Transverse colon (tissue), 4 donors: ENCODE measurements at regions not wholly inside any gene's neighbourhood (a gene's known extent, or its start where the extent isn't known, plus 50 kb on each side); places are given as distances from the start of the nearest gene placed in this dataset.

Source experiments
- DNase-seq: peaks from one replicate; pipeline ENCODE4 v3.0.0-alpha.2; 2019
- H3K27ac ChIP-seq, 4 donors: fragments of 200-600 bp; sonication (generic); 2 replicates each; pipeline ENCODE4 v1.5.1; 2016 to 2018; ENCODE audit warnings: inconsistent platforms in 4 of 4
- H3K27me3 ChIP-seq: fragments of 200-600 bp; sonication (generic); 2 replicates; pipeline ENCODE4 v1.5.1; 2017; ENCODE audit warnings: inconsistent platforms
- H3K36me3 ChIP-seq, 4 donors: fragments of 200-600 bp; sonication (generic); 2 replicates each; pipeline ENCODE4 v1.5.1; 2017 to 2019; ENCODE audit warnings: inconsistent platforms in 4 of 4
- H3K4me1 ChIP-seq, 4 donors: fragments of 200-600 bp; sonication (generic); 2 replicates each; pipeline ENCODE4 v1.5.1; 2017 to 2020; ENCODE audit warnings: inconsistent platforms in 4 of 4
- H3K4me3 ChIP-seq, 4 donors: fragments of 200-600 bp; sonication (generic); 1 replicate in 1 of 4; 2 replicates in 3 of 4; pipeline versions ENCODE4 v1.5.1 to v1.6.1; 2017 to 2019; ENCODE audit warnings: inconsistent platforms in 4 of 4
- H3K9me3 ChIP-seq, 2 donors: fragments of 200-600 bp; sonication (generic); 2 replicates each; pipeline ENCODE4 v1.5.1; 2017 to 2019; ENCODE audit warnings: inconsistent platforms in 2 of 2
- EP300 ChIP-seq: sonication (generic); formaldehyde crosslinking; IDR thresholded peaks from one replicate; pipeline ENCODE4 v1.6.1; 2017; ENCODE audit warnings: antibody characterized with exemption, low read depth
- POLR2A ChIP-seq: fragments of 450-650 bp; IDR thresholded peaks from one replicate; pipeline ENCODE4 v1.6.1; 2016; ENCODE audit warnings: antibody characterized with exemption, mild to moderate bottlenecking, moderate library complexity
- POLR2AphosphoS5 ChIP-seq, 3 donors: sonication (generic); formaldehyde crosslinking; IDR thresholded peaks; one replicate each; pipeline ENCODE4 v1.6.1; 2016; ENCODE audit warnings: antibody characterized with exemption in 3 of 3
- WGBS, 2 donors: methylation state at CpG; one replicate each; pipeline ENCODE4 v1.1.5; 2018; ENCODE audit warnings: low coverage in 1 of 2; 5-methylcytosine and 5-hydroxymethylcytosine counted together
- in situ Hi-C, 4 donors: fragments of 200-750 bp; cut with MboI; loops; one replicate each; pipeline versions ENCODE4 v1.15.0 to v1.15.1; 2017; ENCODE audit warnings: low sequenced_read_pairs in 3 of 4, low pct_ligation_motif_present in 1 of 4, low pct_unique_long_range_greater_than_20kb in 1 of 4
- intact Hi-C: fragments of 100-400 bp; cut with DNase I; formaldehyde crosslinking; loops from one replicate; pipeline ENCODE4 v1.15.1; 2023; ENCODE audit warnings: low total_unique reads
- TF ChIP-seq, protein P1 (sequence below), 5 experiments: fragments of 200-600 bp in 3 of 5; fragments of 450-650 bp in 2 of 5; sonication (generic) in 3 of 5; IDR thresholded peaks; 1 replicate in 2 of 5; 2 replicates in 3 of 5; pipeline ENCODE4 v1.5.1; 2016 to 2017; ENCODE audit warnings: antibody characterized with exemption in 5 of 5, inconsistent platforms in 3 of 5, mild to moderate bottlenecking in 2 of 5, moderate library complexity in 1 of 5

GRCh38 chr7:88402529-88402928 lies 95.8 kb upstream of the STEAP4 start:
- no peak for DNase-seq
- intact Hi-C loops (no loop called here), in situ Hi-C loops (no loop called here)
- WGBS, 2 donors, result 86 to 93% methylated on average over 5 of the region's 5 CpGs
- TF ChIP-seq POLR2AphosphoS5 (IDR thresholded peaks at IDR 0.05) (no peak), POLR2A (no peak), EP300 (no peak)
- TF ChIP-seq, protein P1, sequence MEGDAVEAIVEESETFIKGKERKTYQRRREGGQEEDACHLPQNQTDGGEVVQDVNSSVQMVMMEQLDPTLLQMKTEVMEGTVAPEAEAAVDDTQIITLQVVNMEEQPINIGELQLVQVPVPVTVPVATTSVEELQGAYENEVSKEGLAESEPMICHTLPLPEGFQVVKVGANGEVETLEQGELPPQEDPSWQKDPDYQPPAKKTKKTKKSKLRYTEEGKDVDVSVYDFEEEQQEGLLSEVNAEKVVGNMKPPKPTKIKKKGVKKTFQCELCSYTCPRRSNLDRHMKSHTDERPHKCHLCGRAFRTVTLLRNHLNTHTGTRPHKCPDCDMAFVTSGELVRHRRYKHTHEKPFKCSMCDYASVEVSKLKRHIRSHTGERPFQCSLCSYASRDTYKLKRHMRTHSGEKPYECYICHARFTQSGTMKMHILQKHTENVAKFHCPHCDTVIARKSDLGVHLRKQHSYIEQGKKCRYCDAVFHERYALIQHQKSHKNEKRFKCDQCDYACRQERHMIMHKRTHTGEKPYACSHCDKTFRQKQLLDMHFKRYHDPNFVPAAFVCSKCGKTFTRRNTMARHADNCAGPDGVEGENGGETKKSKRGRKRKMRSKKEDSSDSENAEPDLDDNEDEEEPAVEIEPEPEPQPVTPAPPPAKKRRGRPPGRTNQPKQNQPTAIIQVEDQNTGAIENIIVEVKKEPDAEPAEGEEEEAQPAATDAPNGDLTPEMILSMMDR (IDR thresholded peaks at IDR 0.05), result no peak
- no peaks in the 10 kb centered on the region for H3K4me1 ChIP-seq
- H3K4me3 ChIP-seq, result no peak overlapping the region
- no peaks in the 10 kb centered on the region for H3K27me3 ChIP-seq
- no peaks in the 10 kb centered on the region for H3K9me3 ChIP-seq
- no peaks in the 10 kb centered on the region for H3K36me3 ChIP-seq
- no peak overlapping the region for H3K27ac ChIP-seq

GRCh38 chr7:88401009-88401623 lies 94.4 kb upstream of the STEAP4 start:
- DNase-seq, result no peak
- TF ChIP-seq POLR2AphosphoS5 (IDR thresholded peaks at IDR 0.05), result no peak
- no peak for TF ChIP-seq POLR2A
- TF ChIP-seq EP300, result no peak
- TF ChIP-seq, protein P1 (IDR thresholded peaks at IDR 0.05), result peak; percentile 34 to 50 (median 42)

GRCh38 chr7:88399696-88400240 lies 93.1 kb upstream of the STEAP4 start:
- H3K9me3 ChIP-seq, result no peaks in the 10 kb centered on the region
- H3K27ac ChIP-seq, result no peak overlapping the region
- no peak overlapping the region for H3K4me3 ChIP-seq
- H3K4me1 ChIP-seq, result no peaks in the 10 kb centered on the region
- no peak for DNase-seq
- TF ChIP-seq, protein P1 (IDR thresholded peaks at IDR 0.05), result no peak
- TF ChIP-seq POLR2AphosphoS5 (IDR thresholded peaks at IDR 0.05) (no peak), POLR2A (no peak), EP300 (no peak)
- no peaks in the 10 kb centered on the region for H3K36me3 ChIP-seq
- intact Hi-C loops (no loop called here), in situ Hi-C loops (no loop called here)
- WGBS, 2 donors, result 74 to 80% methylated on average over 5 of the region's 5 CpGs
- no peaks in the 10 kb centered on the region for H3K27me3 ChIP-seq

More at GRCh38 chr7:88401009-88401623, 94.4 kb upstream of the STEAP4 start:
- H3K4me3 ChIP-seq, result no peak overlapping the region
- H3K36me3 ChIP-seq, result no peaks in the 10 kb centered on the region
- no peaks in the 10 kb centered on the region for H3K27me3 ChIP-seq
- H3K4me1 ChIP-seq, result no peaks in the 10 kb centered on the region
- no peaks in the 10 kb centered on the region for H3K9me3 ChIP-seq
- intact Hi-C loops (no loop called here), in situ Hi-C loops (no loop called here)
- no peak overlapping the region for H3K27ac ChIP-seq
- WGBS, 2 donors, result 58 to 68% methylated on average over 4 of the region's 4 CpGs

- Histone ChIP-seq H3K36me3 (no peaks in the 10 kb centered on the region), H3K4me1 (no peaks in the 10 kb centered on the region), H3K27ac (no peak overlapping the region), H3K27me3 (no peaks in the 10 kb centered on the region), H3K9me3 (no peaks in the 10 kb centered on the region), H3K4me3 (no peak overlapping the region)
- TF ChIP-seq, protein P1 (IDR thresholded peaks at IDR 0.05), result no peak
- TF ChIP-seq POLR2AphosphoS5 (IDR thresholded peaks at IDR 0.05) (no peak), POLR2A (no peak), EP300 (no peak)
- DNase-seq, result no peak
- intact Hi-C loops (no loop called here), in situ Hi-C loops (no loop called here)
- 70 to 80% methylated on average over 9 of the region's 9 CpGs for WGBS, 2 donors
Observed at GRCh38 chr7:88399036-88399435, 92.3 kb upstream of the STEAP4 start.
